GM12878 (cell line): ENCODE measurements at regions not wholly inside any gene's neighbourhood (a gene's known extent, or its start where the extent isn't known, plus 50 kb on each side); places are given as distances from the start of the nearest gene placed in this dataset.

ENCODE experiments used
- ATAC-seq: fragments of 200-7000 bp; cut with Tn5 transposase; 3 replicates; pipeline ENCODE4 v1.9.1; 2020; ENCODE audit warnings: mild to moderate bottlenecking, moderate library complexity
- BruUV-seq: library from RNA; stranded (reverse); fragments of 400-500 nt; replicated peaks from 2 replicates; lab custom pipeline; 2021; lab: Mats Ljungman, UMichigan
- CTCF ChIA-PET: fragments of 300-600 bp; sonication (Branson Sonifier 250); formaldehyde crosslinking; extraction: SDS; loops from one replicate; lab custom pipeline; 2021; ENCODE audit warnings: inconsistent platforms; lab: Yijun Ruan, JAX
- POLR2A ChIA-PET: fragments of 350-600 bp; formaldehyde crosslinking; extraction: SDS; loops from one replicate; lab custom pipeline; 2021; ENCODE audit warnings: inconsistent platforms; lab: Charles Lee
- RAD21 ChIA-PET: fragments of 300-600 bp; sonication (Branson Sonifier 250); formaldehyde crosslinking; loops from one replicate; lab custom pipeline; 2023; ENCODE audit warnings: antibody characterized with exemption; ENCODE audit not compliant: unreplicated experiment; lab: Charles Lee
- SMC1A ChIA-PET: fragments of 300-600 bp; sonication (Branson Sonifier 250); formaldehyde crosslinking; loops from one replicate; lab custom pipeline; 2023; ENCODE audit not compliant: unreplicated experiment, uncharacterized antibody; lab: Charles Lee
- DNase-seq: peaks from one replicate; pipeline ENCODE4 v3.0.0-alpha.2; 2011; ENCODE audit warnings: low read depth, low spot score
- FAIRE-seq: peaks from 3 replicates; lab custom pipeline; 2011; peaks lifted over from hg19 to GRCh38; lab: Jason Lieb, UNC
- H2AFZ ChIP-seq: 2 replicates; pipeline ENCODE4 v1.6.0; 2011; ENCODE audit warnings: low read depth, low read length, control low read depth; ENCODE audit not compliant: control insufficient read depth
- H3K27ac ChIP-seq: 2 replicates; pipeline ENCODE4 v1.5.1; 2011; ENCODE audit warnings: control low read depth; ENCODE audit not compliant: control insufficient read depth, insufficient read depth
- H3K27me3 ChIP-seq, 2 experiments: replicated peaks in 1 of 2; 2 replicates each; pipeline versions ENCODE4 v1.6.0 to v1.6.1; 2011; ENCODE audit warnings: low read length in 1 of 2; ENCODE audit not compliant: control insufficient read depth in 2 of 2, insufficient read depth in 2 of 2
- H3K36me3 ChIP-seq, 2 experiments: 2 replicates each; pipeline ENCODE4 v1.5.1; 2011; ENCODE audit warnings: low read length in 1 of 2; ENCODE audit not compliant: control insufficient read depth in 2 of 2, insufficient read depth in 2 of 2
- H3K4me1 ChIP-seq: 2 replicates; pipeline ENCODE4 v1.6.1; 2011; ENCODE audit warnings: mild to moderate bottlenecking, low read length, moderate library complexity, mixed read lengths; ENCODE audit not compliant: control insufficient read depth, insufficient read depth
- H3K4me2 ChIP-seq: 2 replicates; pipeline ENCODE4 v1.6.0; 2011; ENCODE audit warnings: control low read depth; ENCODE audit not compliant: control insufficient read depth, insufficient read depth
- H3K4me3 ChIP-seq: fragments of 200-600 bp; sonication (generic); 2 replicates; pipeline ENCODE4 v1.5.1; 2016
- H3K79me2 ChIP-seq: 2 replicates; pipeline ENCODE4 v1.6.0; 2011; ENCODE audit warnings: low read length; ENCODE audit not compliant: control insufficient read depth, insufficient read depth
- H3K9ac ChIP-seq: 2 replicates; pipeline ENCODE4 v1.8.0; 2011; ENCODE audit warnings: low read length, control low read depth, mixed read lengths; ENCODE audit not compliant: control insufficient read depth, insufficient read depth
- H3K9me3 ChIP-seq: replicated peaks from 3 replicates; pipeline ENCODE4 v1.5.1; 2011; ENCODE audit warnings: mild to moderate bottlenecking, low read length; ENCODE audit not compliant: control insufficient read depth, insufficient read depth
- H4K20me1 ChIP-seq: 2 replicates; pipeline ENCODE4 v1.6.0; 2011; ENCODE audit not compliant: control insufficient read depth, insufficient read depth
- BMI1 ChIP-seq: fragments of 450-650 bp; IDR thresholded peaks from 2 replicates; pipeline ENCODE4 v1.6.1; 2016; ENCODE audit warnings: mild to moderate bottlenecking, moderate library complexity, borderline replicate concordance
- MEF2B ChIP-seq: fragments of 450-650 bp; IDR thresholded peaks from 2 replicates; pipeline ENCODE4 v1.6.1; 2018; ENCODE audit warnings: mild to moderate bottlenecking, moderate library complexity; ENCODE audit not compliant: partially characterized antibody, poor library complexity, severe bottlenecking
- NRF1 ChIP-seq: conservative IDR thresholded peaks from 2 replicates; pipeline ENCODE4 v1.6.1; 2011; ENCODE audit warnings: mild to moderate bottlenecking, low read depth, low read length, improper control_type of control experiment
- TARDBP ChIP-seq: IDR thresholded peaks from 2 replicates; pipeline ENCODE4 v1.6.1; 2016; ENCODE audit warnings: borderline replicate concordance
- YY1 ChIP-seq: IDR thresholded peaks from 2 replicates; pipeline ENCODE4 v1.6.1; 2011; ENCODE audit warnings: low read depth, mild to moderate bottlenecking, low read length
- WGBS: methylation state at CpG from one replicate; pipeline ENCODE4 v1.1.6; 2016; ENCODE audit warnings: low lambda C conversion rate; ENCODE audit not compliant: insufficient replicate concordance, insufficient coverage; ENCODE audit errors: missing lambda C conversion rate; 5-methylcytosine and 5-hydroxymethylcytosine counted together
- in situ Hi-C: fragments of 300-500 bp; cut with MboI; formaldehyde crosslinking; loops from 9 replicates; pipeline ENCODE4 v1.14.3; 2018; ENCODE audit warnings: mixed read lengths
- intact Hi-C: fragments of 100-400 bp; cut with micrococcal nuclease; formaldehyde crosslinking; loops from one replicate; pipeline ENCODE4 v1.14.2; 2022; ENCODE audit not compliant: unreplicated experiment
- TF ChIP-seq, protein P1 (sequence below): fragments of 450-650 bp; IDR thresholded peaks from 2 replicates; pipeline ENCODE4 v1.6.1; 2017; ENCODE audit warnings: low read depth, mild to moderate bottlenecking, moderate library complexity
- TF ChIP-seq, protein P2 (sequence below): IDR thresholded peaks from 2 replicates; pipeline ENCODE4 v1.6.1; 2012; ENCODE audit warnings: low read depth, low read length, improper control_type of control experiment
- TF ChIP-seq, protein P3 (sequence below): fragments of 450-650 bp; IDR thresholded peaks from 2 replicates; pipeline ENCODE4 v1.6.1; 2014; ENCODE audit warnings: mild to moderate bottlenecking
- TF ChIP-seq, protein P4 (sequence below), 3 experiments: IDR thresholded peaks in 2 of 3; conservative IDR thresholded peaks in 1 of 3; 2 replicates each; pipeline ENCODE4 v1.5.1; 2011; ENCODE audit warnings: low read depth in 3 of 3, low read length in 3 of 3, mild to moderate bottlenecking in 3 of 3, control low read depth in 2 of 3, moderate library complexity in 2 of 3, inconsistent platforms in 1 of 3, mixed read lengths in 1 of 3; ENCODE audit not compliant: control insufficient read depth in 2 of 3, insufficient read depth in 1 of 3; ENCODE audit errors: extremely low read depth in 1 of 3
- TF ChIP-seq, protein P5 (sequence below): fragments of 450-650 bp; IDR thresholded peaks from 2 replicates; pipeline ENCODE4 v1.6.1; 2017; ENCODE audit warnings: mild to moderate bottlenecking

DNA sequence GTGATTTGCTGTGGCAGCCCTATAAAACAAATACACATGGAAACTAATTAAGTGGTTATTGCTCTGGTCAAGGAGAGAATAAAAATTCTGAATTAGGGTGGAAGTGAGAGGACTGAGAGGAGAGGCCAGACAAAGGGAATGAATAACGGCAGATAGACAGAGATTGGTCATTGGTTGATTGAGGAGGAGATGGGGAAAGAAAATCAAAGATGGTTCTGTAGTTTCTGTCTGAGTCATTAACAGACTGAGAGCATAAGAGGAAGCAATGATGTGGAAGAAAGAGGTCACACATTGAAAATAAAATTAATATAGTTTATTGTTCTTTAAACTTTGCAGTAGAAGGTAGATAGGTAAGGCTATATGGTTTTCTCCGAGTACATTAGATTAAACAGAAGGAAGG is 469.8 kb downstream of the ACTL7B start:
- no peak for ATAC-seq
- in situ Hi-C loops, result no loop called here
- Histone ChIP-seq H3K4me2 (no peak overlapping the region), H3K4me3 (no peak overlapping the region), H3K27me3 (no peaks in the 10 kb centered on the region), H3K4me1 (no peaks in the 10 kb centered on the region), H2AFZ (no peak overlapping the region), H3K9me3 (no peaks in the 10 kb centered on the region), H3K27ac (no peak overlapping the region), H4K20me1 (no peaks in the 10 kb centered on the region), H3K36me3 (no peaks in the 10 kb centered on the region), H3K9ac (no peak overlapping the region), H3K79me2 (no peaks in the 10 kb centered on the region)
- BruUV-seq, result no TSS peak
- DNase-seq, result no peak
- TF ChIP-seq BMI1, result no peak
- TF ChIP-seq, protein P1, sequence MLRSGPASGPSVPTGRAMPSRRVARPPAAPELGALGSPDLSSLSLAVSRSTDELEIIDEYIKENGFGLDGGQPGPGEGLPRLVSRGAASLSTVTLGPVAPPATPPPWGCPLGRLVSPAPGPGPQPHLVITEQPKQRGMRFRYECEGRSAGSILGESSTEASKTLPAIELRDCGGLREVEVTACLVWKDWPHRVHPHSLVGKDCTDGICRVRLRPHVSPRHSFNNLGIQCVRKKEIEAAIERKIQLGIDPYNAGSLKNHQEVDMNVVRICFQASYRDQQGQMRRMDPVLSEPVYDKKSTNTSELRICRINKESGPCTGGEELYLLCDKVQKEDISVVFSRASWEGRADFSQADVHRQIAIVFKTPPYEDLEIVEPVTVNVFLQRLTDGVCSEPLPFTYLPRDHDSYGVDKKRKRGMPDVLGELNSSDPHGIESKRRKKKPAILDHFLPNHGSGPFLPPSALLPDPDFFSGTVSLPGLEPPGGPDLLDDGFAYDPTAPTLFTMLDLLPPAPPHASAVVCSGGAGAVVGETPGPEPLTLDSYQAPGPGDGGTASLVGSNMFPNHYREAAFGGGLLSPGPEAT, result no peak
- RAD21 ChIA-PET, result no interaction called here
- no peak for FAIRE-seq
- intact Hi-C loops, result no loop called here
- POLR2A ChIA-PET, result no interaction called here
- CTCF ChIA-PET, result no interaction called here
- SMC1A ChIA-PET, result no interaction called here
- 18% methylated on average over 2 of the region's 2 CpGs for WGBS

DNA sequence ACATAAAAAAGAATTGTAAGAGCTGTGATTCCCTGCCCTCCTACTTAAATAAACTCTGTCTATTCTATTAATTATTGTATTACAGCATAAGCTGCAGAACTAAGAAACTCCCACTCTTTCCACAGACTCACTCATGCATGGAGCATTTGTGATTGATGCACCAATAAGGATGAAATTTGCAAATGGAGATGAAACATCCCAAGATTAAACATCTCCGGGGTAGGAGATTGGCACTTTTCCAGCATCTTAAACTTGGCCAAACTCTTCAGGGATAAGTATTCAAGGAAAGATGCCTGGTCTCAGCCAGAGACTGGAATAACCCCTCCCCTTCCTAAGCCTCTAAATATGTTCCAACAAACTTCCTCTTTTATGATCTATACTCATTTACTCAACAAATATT is 472.0 kb downstream of the ACTL7B start:
- Histone ChIP-seq H3K4me1 (no peaks in the 10 kb centered on the region), H3K9me3 (no peaks in the 10 kb centered on the region), H3K27me3 (no peaks in the 10 kb centered on the region), H3K27ac (no peak overlapping the region), H3K36me3 (no peaks in the 10 kb centered on the region), H3K4me2 (no peak overlapping the region), H3K4me3 (no peak overlapping the region), H4K20me1 (no peaks in the 10 kb centered on the region), H2AFZ (no peak overlapping the region), H3K79me2 (no peaks in the 10 kb centered on the region), H3K9ac (no peak overlapping the region)
- ChIA-PET POLR2A (no interaction called here), CTCF (no interaction called here), RAD21 (no interaction called here), SMC1A (no interaction called here)
- in situ Hi-C loops (no loop called here), intact Hi-C loops (no loop called here)
- 94% methylated on average over 1 of the region's 1 CpG for WGBS
- BruUV-seq, result no TSS peak
- no peak for FAIRE-seq
- DNase-seq, result no peak
- no peak for ATAC-seq
- TF ChIP-seq TARDBP (no peak), YY1 (no peak), NRF1 (no peak), MEF2B (no peak)
- TF ChIP-seq, protein P2, sequence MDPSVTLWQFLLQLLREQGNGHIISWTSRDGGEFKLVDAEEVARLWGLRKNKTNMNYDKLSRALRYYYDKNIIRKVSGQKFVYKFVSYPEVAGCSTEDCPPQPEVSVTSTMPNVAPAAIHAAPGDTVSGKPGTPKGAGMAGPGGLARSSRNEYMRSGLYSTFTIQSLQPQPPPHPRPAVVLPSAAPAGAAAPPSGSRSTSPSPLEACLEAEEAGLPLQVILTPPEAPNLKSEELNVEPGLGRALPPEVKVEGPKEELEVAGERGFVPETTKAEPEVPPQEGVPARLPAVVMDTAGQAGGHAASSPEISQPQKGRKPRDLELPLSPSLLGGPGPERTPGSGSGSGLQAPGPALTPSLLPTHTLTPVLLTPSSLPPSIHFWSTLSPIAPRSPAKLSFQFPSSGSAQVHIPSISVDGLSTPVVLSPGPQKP, result no peak
- TF ChIP-seq, protein P3, sequence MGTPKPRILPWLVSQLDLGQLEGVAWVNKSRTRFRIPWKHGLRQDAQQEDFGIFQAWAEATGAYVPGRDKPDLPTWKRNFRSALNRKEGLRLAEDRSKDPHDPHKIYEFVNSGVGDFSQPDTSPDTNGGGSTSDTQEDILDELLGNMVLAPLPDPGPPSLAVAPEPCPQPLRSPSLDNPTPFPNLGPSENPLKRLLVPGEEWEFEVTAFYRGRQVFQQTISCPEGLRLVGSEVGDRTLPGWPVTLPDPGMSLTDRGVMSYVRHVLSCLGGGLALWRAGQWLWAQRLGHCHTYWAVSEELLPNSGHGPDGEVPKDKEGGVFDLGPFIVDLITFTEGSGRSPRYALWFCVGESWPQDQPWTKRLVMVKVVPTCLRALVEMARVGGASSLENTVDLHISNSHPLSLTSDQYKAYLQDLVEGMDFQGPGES, result no peak
- TF ChIP-seq, protein P4, sequence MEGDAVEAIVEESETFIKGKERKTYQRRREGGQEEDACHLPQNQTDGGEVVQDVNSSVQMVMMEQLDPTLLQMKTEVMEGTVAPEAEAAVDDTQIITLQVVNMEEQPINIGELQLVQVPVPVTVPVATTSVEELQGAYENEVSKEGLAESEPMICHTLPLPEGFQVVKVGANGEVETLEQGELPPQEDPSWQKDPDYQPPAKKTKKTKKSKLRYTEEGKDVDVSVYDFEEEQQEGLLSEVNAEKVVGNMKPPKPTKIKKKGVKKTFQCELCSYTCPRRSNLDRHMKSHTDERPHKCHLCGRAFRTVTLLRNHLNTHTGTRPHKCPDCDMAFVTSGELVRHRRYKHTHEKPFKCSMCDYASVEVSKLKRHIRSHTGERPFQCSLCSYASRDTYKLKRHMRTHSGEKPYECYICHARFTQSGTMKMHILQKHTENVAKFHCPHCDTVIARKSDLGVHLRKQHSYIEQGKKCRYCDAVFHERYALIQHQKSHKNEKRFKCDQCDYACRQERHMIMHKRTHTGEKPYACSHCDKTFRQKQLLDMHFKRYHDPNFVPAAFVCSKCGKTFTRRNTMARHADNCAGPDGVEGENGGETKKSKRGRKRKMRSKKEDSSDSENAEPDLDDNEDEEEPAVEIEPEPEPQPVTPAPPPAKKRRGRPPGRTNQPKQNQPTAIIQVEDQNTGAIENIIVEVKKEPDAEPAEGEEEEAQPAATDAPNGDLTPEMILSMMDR (IDR thresholded peaks at IDR 0.05 in 2 of 3, conservative IDR thresholded peaks at IDR 0.05 in 1 of 3; ENCODE audit: control insufficient read depth in 2 of 3, extremely low read depth in 1 of 3, insufficient read depth in 1 of 3, low read depth in 3 of 3, low read length in 3 of 3), result no peak
- TF ChIP-seq, protein P5, sequence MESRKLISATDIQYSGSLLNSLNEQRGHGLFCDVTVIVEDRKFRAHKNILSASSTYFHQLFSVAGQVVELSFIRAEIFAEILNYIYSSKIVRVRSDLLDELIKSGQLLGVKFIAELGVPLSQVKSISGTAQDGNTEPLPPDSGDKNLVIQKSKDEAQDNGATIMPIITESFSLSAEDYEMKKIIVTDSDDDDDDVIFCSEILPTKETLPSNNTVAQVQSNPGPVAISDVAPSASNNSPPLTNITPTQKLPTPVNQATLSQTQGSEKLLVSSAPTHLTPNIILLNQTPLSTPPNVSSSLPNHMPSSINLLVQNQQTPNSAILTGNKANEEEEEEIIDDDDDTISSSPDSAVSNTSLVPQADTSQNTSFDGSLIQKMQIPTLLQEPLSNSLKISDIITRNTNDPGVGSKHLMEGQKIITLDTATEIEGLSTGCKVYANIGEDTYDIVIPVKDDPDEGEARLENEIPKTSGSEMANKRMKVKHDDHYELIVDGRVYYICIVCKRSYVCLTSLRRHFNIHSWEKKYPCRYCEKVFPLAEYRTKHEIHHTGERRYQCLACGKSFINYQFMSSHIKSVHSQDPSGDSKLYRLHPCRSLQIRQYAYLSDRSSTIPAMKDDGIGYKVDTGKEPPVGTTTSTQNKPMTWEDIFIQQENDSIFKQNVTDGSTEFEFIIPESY, result no peak
